ENCODE measurements at regions not wholly inside any gene's neighbourhood (a gene's known extent, or its start where the extent isn't known, plus 50 kb on each side); places are given as distances from the start of the nearest gene placed in this dataset.

DNA sequence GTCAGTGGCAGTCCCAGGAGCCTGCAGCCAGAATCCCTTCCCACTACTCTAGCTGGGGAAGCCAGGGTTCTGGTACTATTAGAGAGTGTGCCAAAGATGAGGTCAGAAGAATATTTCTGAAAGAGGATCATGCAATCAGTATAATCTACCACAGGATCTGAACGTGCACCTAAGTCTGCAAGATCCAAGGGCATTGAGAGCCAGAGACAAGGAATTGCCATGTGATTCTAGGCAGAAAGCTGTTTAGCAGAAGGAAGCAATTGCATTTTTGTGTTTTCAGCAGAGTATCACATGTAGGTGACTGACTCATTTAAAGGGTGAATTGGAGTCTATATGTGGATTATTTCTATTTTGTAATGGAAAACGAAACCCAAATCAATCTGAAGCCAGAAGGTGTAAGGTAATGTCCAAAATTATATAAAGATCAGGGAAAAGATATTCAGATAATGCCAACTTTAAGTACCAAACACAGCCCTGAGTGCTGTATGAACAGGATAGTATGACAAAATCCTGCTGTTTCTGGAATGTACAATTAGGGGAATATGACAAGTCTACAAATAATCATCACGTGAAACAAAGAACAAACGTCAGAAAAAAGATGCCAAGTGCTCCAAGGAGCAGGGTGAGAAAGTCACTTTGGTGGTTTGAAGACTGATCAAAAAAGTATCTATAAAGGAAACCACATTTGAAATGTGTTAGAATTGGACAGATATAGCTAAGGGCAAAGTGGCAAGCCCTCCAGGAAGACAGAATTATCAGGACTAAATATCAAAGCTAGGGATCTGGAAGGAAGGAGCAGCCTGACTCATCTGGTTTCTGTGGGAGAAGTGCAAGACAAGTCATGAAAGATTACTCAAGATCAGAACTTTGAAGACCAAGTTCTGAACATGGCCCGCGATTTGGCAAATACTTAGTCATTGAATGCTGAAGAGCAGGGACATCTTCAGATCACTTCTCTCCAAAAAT, 1036.6 kb downstream of the NTRK3 start:
- no peak for TF ChIP-seq POLR2A (IDR thresholded peaks at IDR 0.05)
- TF ChIP-seq, protein P1, sequence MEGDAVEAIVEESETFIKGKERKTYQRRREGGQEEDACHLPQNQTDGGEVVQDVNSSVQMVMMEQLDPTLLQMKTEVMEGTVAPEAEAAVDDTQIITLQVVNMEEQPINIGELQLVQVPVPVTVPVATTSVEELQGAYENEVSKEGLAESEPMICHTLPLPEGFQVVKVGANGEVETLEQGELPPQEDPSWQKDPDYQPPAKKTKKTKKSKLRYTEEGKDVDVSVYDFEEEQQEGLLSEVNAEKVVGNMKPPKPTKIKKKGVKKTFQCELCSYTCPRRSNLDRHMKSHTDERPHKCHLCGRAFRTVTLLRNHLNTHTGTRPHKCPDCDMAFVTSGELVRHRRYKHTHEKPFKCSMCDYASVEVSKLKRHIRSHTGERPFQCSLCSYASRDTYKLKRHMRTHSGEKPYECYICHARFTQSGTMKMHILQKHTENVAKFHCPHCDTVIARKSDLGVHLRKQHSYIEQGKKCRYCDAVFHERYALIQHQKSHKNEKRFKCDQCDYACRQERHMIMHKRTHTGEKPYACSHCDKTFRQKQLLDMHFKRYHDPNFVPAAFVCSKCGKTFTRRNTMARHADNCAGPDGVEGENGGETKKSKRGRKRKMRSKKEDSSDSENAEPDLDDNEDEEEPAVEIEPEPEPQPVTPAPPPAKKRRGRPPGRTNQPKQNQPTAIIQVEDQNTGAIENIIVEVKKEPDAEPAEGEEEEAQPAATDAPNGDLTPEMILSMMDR (IDR thresholded peaks at IDR 0.05): no peak
